ENCODE measurements at regions not wholly inside any gene's neighbourhood (a gene's known extent, or its start where the extent isn't known, plus 50 kb on each side); places are given as distances from the start of the nearest gene placed in this dataset.

- Histone ChIP-seq H3K36me3 (ENCODE audit: insufficient read depth, low read length) (peaks cover 12% of the 10 kb centered on the region), H2AFZ (ENCODE audit: low read length) (no peak overlapping the region), H3K27me3 (ENCODE audit: insufficient read depth, low read length) (no peaks in the 10 kb centered on the region), H3K4me3 (ENCODE audit: insufficient read depth, low read length) (no peak overlapping the region), H3K27ac (ENCODE audit: low read depth, low read length) (peak overlapping the region; percentile 18), H3K79me2 (ENCODE audit: insufficient read depth, low read length) (peaks cover 68% of the 10 kb centered on the region), H4K20me1 (ENCODE audit: insufficient read depth, low read length) (no peaks in the 10 kb centered on the region), H3K9me3 (ENCODE audit: low read depth, low read length) (no peaks in the 10 kb centered on the region), H3K4me2 (ENCODE audit: insufficient read depth, low read length) (no peak overlapping the region), H3K4me1 (ENCODE audit: insufficient read depth, low read length) (peaks cover 49% of the 10 kb centered on the region)
- TF ChIP-seq CTCF (IDR thresholded peaks at IDR 0.05; ENCODE audit: extremely low read depth, low read depth, low read length): no peak
- DNase-seq (ENCODE audit: insufficient read length, low spot score, missing footprints): no peak
Measured at GRCh38 chr7:130963339-130963738, 229.3 kb upstream of the KLF14 start.

- peaks cover 39% of the 10 kb centered on the region for H3K4me1 ChIP-seq (ENCODE audit: insufficient read depth, low read length)
- TF ChIP-seq CTCF (IDR thresholded peaks at IDR 0.05; ENCODE audit: extremely low read depth, low read depth, low read length): no peak
- H2AFZ ChIP-seq (ENCODE audit: low read length): no peak overlapping the region
- H3K36me3 ChIP-seq (ENCODE audit: insufficient read depth, low read length): peaks cover 4% of the 10 kb centered on the region
- no peaks in the 10 kb centered on the region for H3K27me3 ChIP-seq (ENCODE audit: insufficient read depth, low read length)
- H3K27ac ChIP-seq (ENCODE audit: low read depth, low read length): peak overlapping the region; percentile 94
- no peak overlapping the region for H3K4me3 ChIP-seq (ENCODE audit: insufficient read depth, low read length)
- no peaks in the 10 kb centered on the region for H3K9me3 ChIP-seq (ENCODE audit: low read depth, low read length)
- H3K4me2 ChIP-seq (ENCODE audit: insufficient read depth, low read length): no peak overlapping the region
- H3K79me2 ChIP-seq (ENCODE audit: insufficient read depth, low read length): peaks cover 62% of the 10 kb centered on the region
- no peak for DNase-seq (ENCODE audit: insufficient read length, low spot score, missing footprints)
- no peaks in the 10 kb centered on the region for H4K20me1 ChIP-seq (ENCODE audit: insufficient read depth, low read length)
Measured at GRCh38 chr7:130965515-130965914, 231.5 kb upstream of the KLF14 start.

GRCh38 chr7:130966246-130967009, 232.4 kb upstream of the KLF14 start:
- H3K27me3 ChIP-seq (ENCODE audit: insufficient read depth, low read length): no peaks in the 10 kb centered on the region
- H4K20me1 ChIP-seq (ENCODE audit: insufficient read depth, low read length): no peaks in the 10 kb centered on the region
- no peak overlapping the region for H3K4me3 ChIP-seq (ENCODE audit: insufficient read depth, low read length)
- H3K79me2 ChIP-seq (ENCODE audit: insufficient read depth, low read length): peaks cover 67% of the 10 kb centered on the region
- H3K36me3 ChIP-seq (ENCODE audit: insufficient read depth, low read length): peaks cover 4% of the 10 kb centered on the region
- no peak overlapping the region for H2AFZ ChIP-seq (ENCODE audit: low read length)
- no peaks in the 10 kb centered on the region for H3K9me3 ChIP-seq (ENCODE audit: low read depth, low read length)
- peaks cover 34% of the 10 kb centered on the region for H3K4me1 ChIP-seq (ENCODE audit: insufficient read depth, low read length)
- TF ChIP-seq CTCF (IDR thresholded peaks at IDR 0.05; ENCODE audit: extremely low read depth, low read depth, low read length): no peak
- H3K4me2 ChIP-seq (ENCODE audit: insufficient read depth, low read length): peak overlapping the region; percentile 37
- peak overlapping the region; percentile 94 for H3K27ac ChIP-seq (ENCODE audit: low read depth, low read length)
- DNase-seq (ENCODE audit: insufficient read length, low spot score, missing footprints): peak; percentile 30

- Histone ChIP-seq H3K4me1 (ENCODE audit: insufficient read depth, low read length) (peaks cover 21% of the 10 kb centered on the region), H3K79me2 (ENCODE audit: insufficient read depth, low read length) (peaks cover 56% of the 10 kb centered on the region), H3K27me3 (ENCODE audit: insufficient read depth, low read length) (no peaks in the 10 kb centered on the region), H3K36me3 (ENCODE audit: insufficient read depth, low read length) (no peaks in the 10 kb centered on the region), H3K4me2 (ENCODE audit: insufficient read depth, low read length) (no peak overlapping the region), H2AFZ (ENCODE audit: low read length) (no peak overlapping the region), H3K4me3 (ENCODE audit: insufficient read depth, low read length) (no peak overlapping the region), H3K9me3 (ENCODE audit: low read depth, low read length) (no peaks in the 10 kb centered on the region), H4K20me1 (ENCODE audit: insufficient read depth, low read length) (no peaks in the 10 kb centered on the region), H3K27ac (ENCODE audit: low read depth, low read length) (no peak overlapping the region)
- no peak for DNase-seq (ENCODE audit: insufficient read length, low spot score, missing footprints)
- no peak for TF ChIP-seq CTCF (IDR thresholded peaks at IDR 0.05; ENCODE audit: extremely low read depth, low read depth, low read length)
Measured at GRCh38 chr7:130970196-130970595, 236.2 kb upstream of the KLF14 start.
